WTC11 (cell line): ENCODE measurements at regions not wholly inside any gene's neighbourhood (a gene's known extent, or its start where the extent isn't known, plus 50 kb on each side); places are given as distances from the start of the nearest gene placed in this dataset.

Experiments
- CTCF ChIP-seq: fragments of 200-600 bp; IDR thresholded peaks from 2 replicates; pipeline ENCODE4 v1.8.0; 2022; ENCODE audit warnings: antibody characterized with exemption
- ETV6 ChIP-seq: sonication (generic); formaldehyde crosslinking; IDR thresholded peaks from 2 replicates; pipeline ENCODE4 v1.8.1; 2022; ENCODE audit warnings: mild to moderate bottlenecking, missing genetic modification reagents
- FOXJ3 ChIP-seq: sonication (generic); formaldehyde crosslinking; IDR thresholded peaks from 2 replicates; pipeline ENCODE4 v1.9.0; 2021; ENCODE audit warnings: missing genetic modification reagents, mild to moderate bottlenecking, borderline replicate concordance
- IRF2 ChIP-seq: sonication (generic); formaldehyde crosslinking; IDR thresholded peaks from 2 replicates; pipeline ENCODE4 v1.8.0; 2022; ENCODE audit warnings: low read depth, missing genetic modification reagents, borderline replicate concordance
- NR3C1 ChIP-seq: sonication (generic); formaldehyde crosslinking; conservative IDR thresholded peaks from 2 replicates; pipeline ENCODE4 v1.8.1; 2023; ENCODE audit warnings: low read depth, mild to moderate bottlenecking, missing genetic modification reagents
- SMAD3 ChIP-seq: sonication (generic); formaldehyde crosslinking; IDR thresholded peaks from 2 replicates; pipeline ENCODE4 v1.8.0; 2022; ENCODE audit warnings: missing genetic modification reagents, mild to moderate bottlenecking, borderline replicate concordance
- TEAD1 ChIP-seq: sonication (generic); formaldehyde crosslinking; IDR thresholded peaks from 2 replicates; pipeline ENCODE4 v1.8.0; 2022; ENCODE audit warnings: mild to moderate bottlenecking, missing genetic modification reagents
- ZNF425 ChIP-seq: fragments of 250-450 bp; sonication (Bioruptor Pico); conservative IDR thresholded peaks from 2 replicates; pipeline ENCODE4 v1.9.0; 2021; ENCODE audit warnings: mild to moderate bottlenecking
- TF ChIP-seq, protein P1 (sequence below): sonication (generic); formaldehyde crosslinking; IDR thresholded peaks from 2 replicates; pipeline ENCODE4 v1.8.0; 2022; ENCODE audit warnings: mild to moderate bottlenecking, missing genetic modification reagents

- no peak for TF ChIP-seq FOXJ3 (CRISPR knock-in tag)
- no peak for TF ChIP-seq TEAD1 (CRISPR knock-in tag)
- TF ChIP-seq SMAD3 = no peak
- TF ChIP-seq, protein P1, sequence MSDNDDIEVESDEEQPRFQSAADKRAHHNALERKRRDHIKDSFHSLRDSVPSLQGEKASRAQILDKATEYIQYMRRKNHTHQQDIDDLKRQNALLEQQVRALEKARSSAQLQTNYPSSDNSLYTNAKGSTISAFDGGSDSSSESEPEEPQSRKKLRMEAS = no peak
- no peak for TF ChIP-seq CTCF
- TF ChIP-seq IRF2 (CRISPR knock-in tag) = no peak
- TF ChIP-seq NR3C1 (CRISPR knock-in tag) = no peak
- no peak for TF ChIP-seq ETV6 (CRISPR knock-in tag)
- no peak for TF ChIP-seq ZNF425 (CRISPR knock-in tag)
Observed at GRCh38 chr2:63665091-63665490, 76.3 kb downstream of the MDH1 start.
